Keratinocyte (primary cell): ENCODE measurements at regions not wholly inside any gene's neighbourhood (a gene's known extent, or its start where the extent isn't known, plus 50 kb on each side); places are given as distances from the start of the nearest gene placed in this dataset.

ENCODE experiments used
- CTCF ChIP-seq, 3 experiments: IDR thresholded peaks in 1 of 3; conservative IDR thresholded peaks in 1 of 3; optimal IDR thresholded peaks in 1 of 3; 2 replicates in 2 of 3; 3 replicates in 1 of 3; pipeline versions ENCODE3 to v1.5.1; 2011; ENCODE audit warnings: low read length in 3 of 3, mild to moderate bottlenecking in 3 of 3, moderate library complexity in 2 of 3, control low read depth in 1 of 3, inconsistent platforms in 1 of 3; ENCODE audit not compliant: insufficient read depth in 2 of 3; ENCODE audit errors: extremely low read depth in 1 of 3
- EZH2 ChIP-seq: IDR thresholded peaks from one replicate; pipeline ENCODE4 v1.6.1; 2012; ENCODE audit warnings: inconsistent platforms, mild to moderate bottlenecking, low read length, moderate library complexity

- no peak for TF ChIP-seq CTCF (optimal IDR thresholded peaks at IDR 0.05 in 1 of 3, IDR thresholded peaks at IDR 0.05 in 1 of 3, conservative IDR thresholded peaks at IDR 0.05 in 1 of 3; ENCODE audit: extremely low read depth in 1 of 3, insufficient read depth in 2 of 3, low read length in 3 of 3)
- no peak for TF ChIP-seq EZH2
Measured at GRCh38 chr2:236855176-236855865, 230.4 kb upstream of the COPS8 start.
